SK-N-SH treated with all-trans-retinoic acid at 6 μM for 48 hours (cell line): ENCODE measurements at regions not wholly inside any gene's neighbourhood (a gene's known extent, or its start where the extent isn't known, plus 50 kb on each side); places are given as distances from the start of the nearest gene placed in this dataset.
"Not testable (repeated sequence)": the region's sequence is repeated elsewhere in the genome, so short reads cannot be mapped to it uniquely, and the experiment has no call there.

ENCODE experiments used
- ATAC-seq: fragments of 200-7000 bp; cut with Tn5 transposase; 3 replicates; pipeline ENCODE4 v1.9.1; 2020; ENCODE audit warnings: mild to moderate bottlenecking, moderate library complexity
- ARNTL ChIP-seq: fragments of 450-650 bp; formaldehyde crosslinking; IDR thresholded peaks from 2 replicates; pipeline ENCODE4 v1.5.0; 2020; ENCODE audit warnings: low read depth, mild to moderate bottlenecking, moderate library complexity, borderline replicate concordance
- BACH2 ChIP-seq: fragments of 250-450 bp; sonication (Bioruptor Pico); IDR thresholded peaks from 2 replicates; pipeline ENCODE4 v1.9.0; 2021; ENCODE audit warnings: mild to moderate bottlenecking, borderline replicate concordance
- CREB5 ChIP-seq: fragments of 250-450 bp; sonication (Bioruptor Pico); IDR thresholded peaks from 2 replicates; pipeline ENCODE4 v1.5.1; 2020; ENCODE audit warnings: low read depth, mild to moderate bottlenecking, moderate library complexity
- CSDC2 ChIP-seq: fragments of 250-450 bp; sonication (Bioruptor Pico); IDR thresholded peaks from 2 replicates; pipeline ENCODE4 v1.5.0; 2020; ENCODE audit warnings: mild to moderate bottlenecking, moderate library complexity
- CSRNP3 ChIP-seq: fragments of 250-450 bp; sonication (Bioruptor Pico); IDR thresholded peaks from 2 replicates; pipeline ENCODE4 v1.5.1; 2021; ENCODE audit warnings: mild to moderate bottlenecking, moderate library complexity
- ESRRG ChIP-seq: fragments of 250-450 bp; sonication (Bioruptor Pico); IDR thresholded peaks from 2 replicates; pipeline ENCODE4 v1.6.1; 2021; ENCODE audit warnings: mild to moderate bottlenecking
- ISL1 ChIP-seq: fragments of 250-450 bp; sonication (Bioruptor Pico); IDR thresholded peaks from 2 replicates; pipeline ENCODE4 v2.1.2; 2022; ENCODE audit warnings: mild to moderate bottlenecking, moderate library complexity
- OSR1 ChIP-seq: fragments of 250-450 bp; sonication (Bioruptor Pico); IDR thresholded peaks from 2 replicates; pipeline ENCODE4 v1.8.0; 2022; ENCODE audit warnings: moderate library complexity, mild to moderate bottlenecking, inconsistent platforms
- PATZ1 ChIP-seq: fragments of 250-450 bp; sonication (Bioruptor Pico); IDR thresholded peaks from 2 replicates; pipeline ENCODE4 v1.8.0; 2020; ENCODE audit warnings: mild to moderate bottlenecking, moderate library complexity, borderline replicate concordance
- POU6F1 ChIP-seq: fragments of 250-450 bp; sonication (Bioruptor Pico); IDR thresholded peaks from 2 replicates; pipeline ENCODE4 v1.8.0; 2021; ENCODE audit warnings: low read depth, mild to moderate bottlenecking, moderate library complexity, borderline replicate concordance
- PPARA ChIP-seq: fragments of 250-450 bp; sonication (Bioruptor Pico); IDR thresholded peaks from 2 replicates; pipeline ENCODE4 v1.5.0; 2020; ENCODE audit warnings: mild to moderate bottlenecking, borderline replicate concordance
- RARB ChIP-seq: fragments of 250-450 bp; sonication (Bioruptor Pico); IDR thresholded peaks from 2 replicates; pipeline ENCODE4 v1.8.0; 2021; ENCODE audit warnings: mild to moderate bottlenecking, moderate library complexity
- SNAI2 ChIP-seq: fragments of 250-450 bp; sonication (Bioruptor Pico); IDR thresholded peaks from 2 replicates; pipeline ENCODE4 v1.5.0; 2020; ENCODE audit warnings: mild to moderate bottlenecking, moderate library complexity
- TCF4 ChIP-seq: fragments of 250-450 bp; sonication (Bioruptor Pico); IDR thresholded peaks from 2 replicates; pipeline ENCODE4 v1.8.0; 2021; ENCODE audit warnings: mild to moderate bottlenecking, moderate library complexity, borderline replicate concordance
- TOX ChIP-seq: fragments of 250-450 bp; sonication (Bioruptor Pico); IDR thresholded peaks from 2 replicates; pipeline ENCODE4 v1.8.0; 2021; ENCODE audit warnings: mild to moderate bottlenecking, moderate library complexity, borderline replicate concordance
- TSHZ2 ChIP-seq: fragments of 250-450 bp; sonication (Bioruptor Pico); IDR thresholded peaks from 2 replicates; pipeline ENCODE4 v1.5.0; 2020; ENCODE audit warnings: mild to moderate bottlenecking, moderate library complexity
- ZC3H10 ChIP-seq: fragments of 250-450 bp; sonication (Bioruptor Pico); IDR thresholded peaks from 2 replicates; pipeline ENCODE4 v1.5.1; 2021; ENCODE audit warnings: mild to moderate bottlenecking, moderate library complexity
- ZFP3 ChIP-seq: fragments of 250-450 bp; sonication (Bioruptor Pico); IDR thresholded peaks from 2 replicates; pipeline ENCODE4 v1.5.0; 2020; ENCODE audit warnings: mild to moderate bottlenecking, moderate library complexity
- ZFP30 ChIP-seq: fragments of 450-650 bp; formaldehyde crosslinking; IDR thresholded peaks from 2 replicates; pipeline ENCODE4 v1.5.0; 2022; ENCODE audit warnings: mild to moderate bottlenecking, moderate library complexity
- ZNF70 ChIP-seq: fragments of 450-650 bp; formaldehyde crosslinking; IDR thresholded peaks from 2 replicates; pipeline ENCODE4 v1.5.0; 2020; ENCODE audit warnings: mild to moderate bottlenecking, moderate library complexity
- ZNF8 ChIP-seq: fragments of 450-650 bp; formaldehyde crosslinking; IDR thresholded peaks from 2 replicates; pipeline ENCODE4 v1.5.0; 2020; ENCODE audit warnings: mild to moderate bottlenecking, moderate library complexity

GRCh38 chr17:27956601-27957445, 63.7 kb upstream of the LYRM9 start:
- no peak for TF ChIP-seq ISL1
- TF ChIP-seq RARB (CRISPR knock-in tag): no peak
- no peak for TF ChIP-seq SNAI2 (CRISPR knock-in tag)
- TF ChIP-seq CSRNP3 (CRISPR knock-in tag): no peak
- no peak for TF ChIP-seq BACH2 (CRISPR knock-in tag)
- no peak for TF ChIP-seq POU6F1 (CRISPR knock-in tag)
- no peak for TF ChIP-seq CSDC2 (CRISPR knock-in tag)
- TF ChIP-seq ESRRG (CRISPR knock-in tag): no peak
- no peak for TF ChIP-seq TCF4 (CRISPR knock-in tag)
- no peak for TF ChIP-seq ZC3H10
- TF ChIP-seq ZNF70 (CRISPR knock-in tag): no peak
- TF ChIP-seq TSHZ2: no peak
- TF ChIP-seq ARNTL (CRISPR knock-in tag): no peak
- no peak for TF ChIP-seq PATZ1 (CRISPR knock-in tag)
- peak; percentile 42; the same call in 2 of the 3 replicates for ATAC-seq

- ATAC-seq: not testable (repeated sequence)
Observed at GRCh38 chr17:27957446-27957793, 64.3 kb upstream of the LYRM9 start.

- no peak for ATAC-seq
- TF ChIP-seq ESRRG (CRISPR knock-in tag): no peak
- no peak for TF ChIP-seq ISL1
- no peak for TF ChIP-seq ZNF8
- TF ChIP-seq PATZ1 (CRISPR knock-in tag): no peak
- no peak for TF ChIP-seq CREB5
- TF ChIP-seq ZNF70 (CRISPR knock-in tag): no peak
- TF ChIP-seq ZC3H10: no peak
- TF ChIP-seq CSRNP3 (CRISPR knock-in tag): no peak
- no peak for TF ChIP-seq CSDC2 (CRISPR knock-in tag)
- TF ChIP-seq ZFP3 (CRISPR knock-in tag): no peak
- TF ChIP-seq ARNTL (CRISPR knock-in tag): no peak
- TF ChIP-seq ZFP30: no peak
- no peak for TF ChIP-seq POU6F1 (CRISPR knock-in tag)
- no peak for TF ChIP-seq OSR1 (CRISPR knock-in tag)
- no peak for TF ChIP-seq PPARA (CRISPR knock-in tag)
- TF ChIP-seq TOX (CRISPR knock-in tag): no peak
- no peak for TF ChIP-seq TCF4 (CRISPR knock-in tag)
Observed at GRCh38 chr17:27958708-27959381, 65.7 kb upstream of the LYRM9 start.
